ENCODE measurements at regions not wholly inside any gene's neighbourhood (a gene's known extent, or its start where the extent isn't known, plus 50 kb on each side); places are given as distances from the start of the nearest gene placed in this dataset.

DNA sequence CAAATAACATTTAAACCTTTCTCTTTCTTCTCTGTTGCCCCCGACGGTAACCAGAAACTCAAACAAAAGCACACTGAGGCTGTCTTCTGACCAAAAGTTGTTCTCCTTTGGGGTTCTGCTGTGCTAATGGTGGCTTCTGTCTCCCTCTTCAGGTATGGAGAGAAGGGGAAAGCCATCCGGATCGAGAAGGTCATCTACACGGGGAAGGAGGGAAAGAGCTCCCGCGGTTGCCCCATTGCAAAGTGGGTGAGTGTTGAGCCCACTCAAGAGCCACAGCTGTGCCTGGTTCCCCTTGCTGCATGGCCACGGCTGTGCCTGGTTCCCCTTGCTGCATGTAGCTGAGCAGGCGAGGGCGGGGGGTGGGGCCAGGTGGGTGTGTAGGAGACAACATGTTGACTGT lies 67.4 kb downstream of the BOLA3 start:
- peaks cover 58% of the 10 kb centered on the region for H4K20me1 ChIP-seq (ENCODE audit: insufficient read depth, low read length)
- H3K79me2 ChIP-seq (ENCODE audit: low read length): peaks cover 89% of the 10 kb centered on the region
- peak overlapping the region; percentile 52 for H3K4me3 ChIP-seq (ENCODE audit: low read length)
- H3K9ac ChIP-seq (ENCODE audit: low read length): peak overlapping the region; percentile 27; the same call in 1 of the 2 replicates
- peaks cover 31% of the 10 kb centered on the region for H3K4me1 ChIP-seq (ENCODE audit: low read length)
- no peaks in the 10 kb centered on the region for H3K27me3 ChIP-seq (ENCODE audit: low read depth, low read length)
- H3K27ac ChIP-seq (ENCODE audit: low read length): peak overlapping the region; percentile 75
- TF ChIP-seq, protein P1, sequence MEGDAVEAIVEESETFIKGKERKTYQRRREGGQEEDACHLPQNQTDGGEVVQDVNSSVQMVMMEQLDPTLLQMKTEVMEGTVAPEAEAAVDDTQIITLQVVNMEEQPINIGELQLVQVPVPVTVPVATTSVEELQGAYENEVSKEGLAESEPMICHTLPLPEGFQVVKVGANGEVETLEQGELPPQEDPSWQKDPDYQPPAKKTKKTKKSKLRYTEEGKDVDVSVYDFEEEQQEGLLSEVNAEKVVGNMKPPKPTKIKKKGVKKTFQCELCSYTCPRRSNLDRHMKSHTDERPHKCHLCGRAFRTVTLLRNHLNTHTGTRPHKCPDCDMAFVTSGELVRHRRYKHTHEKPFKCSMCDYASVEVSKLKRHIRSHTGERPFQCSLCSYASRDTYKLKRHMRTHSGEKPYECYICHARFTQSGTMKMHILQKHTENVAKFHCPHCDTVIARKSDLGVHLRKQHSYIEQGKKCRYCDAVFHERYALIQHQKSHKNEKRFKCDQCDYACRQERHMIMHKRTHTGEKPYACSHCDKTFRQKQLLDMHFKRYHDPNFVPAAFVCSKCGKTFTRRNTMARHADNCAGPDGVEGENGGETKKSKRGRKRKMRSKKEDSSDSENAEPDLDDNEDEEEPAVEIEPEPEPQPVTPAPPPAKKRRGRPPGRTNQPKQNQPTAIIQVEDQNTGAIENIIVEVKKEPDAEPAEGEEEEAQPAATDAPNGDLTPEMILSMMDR (IDR thresholded peaks at IDR 0.05; ENCODE audit: low read depth, low read length): peak; percentile 56
- TF ChIP-seq EZH2phosphoT487 (IDR thresholded peaks at IDR 0.05; ENCODE audit: low read depth): no peak
- peaks cover 52% of the 10 kb centered on the region for H3K36me3 ChIP-seq (replicated peaks; ENCODE audit: low read depth, low read length)
- peak overlapping the region; percentile 67 for H3K4me2 ChIP-seq (ENCODE audit: low read length)
- H2AFZ ChIP-seq (ENCODE audit: low read depth, low read length): no peak overlapping the region
- no peaks in the 10 kb centered on the region for H3K9me3 ChIP-seq (ENCODE audit: insufficient read depth, low read length)

DNA sequence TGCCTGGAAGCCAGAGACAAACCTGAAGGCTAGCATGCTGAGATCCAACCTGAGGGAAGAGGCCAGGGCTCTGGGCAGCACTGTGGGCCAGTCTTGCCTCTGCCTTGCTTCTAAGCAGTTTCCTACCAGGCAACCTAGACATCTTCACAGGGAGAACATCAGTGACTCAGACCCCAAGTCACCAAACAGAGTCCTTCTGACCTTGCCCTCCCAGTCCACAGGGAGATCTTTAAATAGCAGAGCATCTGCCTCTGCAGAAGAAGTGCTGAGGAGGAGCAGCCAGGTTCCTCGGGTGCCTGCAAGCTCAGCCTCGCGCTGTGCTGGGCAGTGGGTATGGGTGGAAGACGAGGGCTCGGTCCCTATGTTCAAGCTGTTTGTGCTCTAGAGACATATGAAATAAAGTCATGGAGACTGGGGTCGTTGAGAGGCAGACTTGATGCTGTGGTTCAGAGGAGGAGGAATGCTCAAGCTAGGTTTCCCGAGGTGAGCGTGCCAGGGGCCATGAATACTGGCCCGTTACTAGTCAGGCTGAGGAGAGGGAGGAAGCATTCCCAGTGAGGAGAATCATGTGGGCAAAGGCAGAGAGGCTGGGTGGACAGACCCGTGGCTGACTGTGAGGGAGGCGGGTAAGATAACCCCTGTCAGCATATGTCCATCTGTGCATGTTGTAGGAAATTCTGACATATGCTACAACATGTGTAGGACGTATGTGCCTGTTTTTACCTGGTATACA lies 66.5 kb downstream of the BOLA3 start:
- no peak overlapping the region for H3K4me2 ChIP-seq (ENCODE audit: low read length)
- H3K79me2 ChIP-seq (ENCODE audit: low read length): peaks cover 89% of the 10 kb centered on the region
- H3K4me3 ChIP-seq (ENCODE audit: low read length): no peak overlapping the region
- H3K27ac ChIP-seq (ENCODE audit: low read length): peak overlapping the region; percentile 75; the same call in 1 of the 2 replicates
- H3K36me3 ChIP-seq (replicated peaks; ENCODE audit: low read depth, low read length): peaks cover 47% of the 10 kb centered on the region
- H3K9me3 ChIP-seq (ENCODE audit: insufficient read depth, low read length): no peaks in the 10 kb centered on the region
- H3K9ac ChIP-seq (ENCODE audit: low read length): no peak overlapping the region
- peaks cover 57% of the 10 kb centered on the region for H4K20me1 ChIP-seq (ENCODE audit: insufficient read depth, low read length)
- TF ChIP-seq, protein P1 (IDR thresholded peaks at IDR 0.05; ENCODE audit: low read depth, low read length): no peak
- no peak for TF ChIP-seq EZH2phosphoT487 (IDR thresholded peaks at IDR 0.05; ENCODE audit: low read depth)
- H2AFZ ChIP-seq (ENCODE audit: low read depth, low read length): no peak overlapping the region
- H3K4me1 ChIP-seq (ENCODE audit: low read length): peaks cover 31% of the 10 kb centered on the region
- no peaks in the 10 kb centered on the region for H3K27me3 ChIP-seq (ENCODE audit: low read depth, low read length)

DNA sequence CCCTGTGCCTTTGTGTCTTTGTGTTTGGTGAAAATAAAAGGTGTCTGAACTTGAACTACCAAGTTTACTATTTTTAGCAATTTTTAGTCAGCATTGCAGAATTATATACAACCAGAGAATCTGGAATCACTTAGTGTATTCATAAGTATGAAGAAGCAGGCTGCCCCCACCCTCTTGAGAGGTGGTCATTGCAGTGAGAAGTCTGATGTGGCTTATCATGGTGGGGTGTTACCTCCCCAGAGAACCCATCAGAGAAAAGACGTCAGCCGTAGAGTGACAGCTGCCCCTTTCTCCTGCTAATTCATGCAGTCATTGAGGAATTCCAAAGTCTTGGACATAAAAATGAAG lies 66.0 kb downstream of the BOLA3 start:
- Histone ChIP-seq H3K4me2 (ENCODE audit: low read length) (no peak overlapping the region), H3K27me3 (ENCODE audit: low read depth, low read length) (no peaks in the 10 kb centered on the region), H3K36me3 (replicated peaks; ENCODE audit: low read depth, low read length) (peaks cover 44% of the 10 kb centered on the region), H3K4me1 (ENCODE audit: low read length) (peaks cover 31% of the 10 kb centered on the region), H3K79me2 (ENCODE audit: low read length) (peaks cover 88% of the 10 kb centered on the region), H3K9ac (ENCODE audit: low read length) (no peak overlapping the region), H3K9me3 (ENCODE audit: insufficient read depth, low read length) (no peaks in the 10 kb centered on the region), H3K4me3 (ENCODE audit: low read length) (no peak overlapping the region), H2AFZ (ENCODE audit: low read depth, low read length) (no peak overlapping the region), H4K20me1 (ENCODE audit: insufficient read depth, low read length) (peaks cover 53% of the 10 kb centered on the region), H3K27ac (ENCODE audit: low read length) (no peak overlapping the region)
- TF ChIP-seq, protein P1 (IDR thresholded peaks at IDR 0.05; ENCODE audit: low read depth, low read length): no peak
- no peak for TF ChIP-seq EZH2phosphoT487 (IDR thresholded peaks at IDR 0.05; ENCODE audit: low read depth)

DNA sequence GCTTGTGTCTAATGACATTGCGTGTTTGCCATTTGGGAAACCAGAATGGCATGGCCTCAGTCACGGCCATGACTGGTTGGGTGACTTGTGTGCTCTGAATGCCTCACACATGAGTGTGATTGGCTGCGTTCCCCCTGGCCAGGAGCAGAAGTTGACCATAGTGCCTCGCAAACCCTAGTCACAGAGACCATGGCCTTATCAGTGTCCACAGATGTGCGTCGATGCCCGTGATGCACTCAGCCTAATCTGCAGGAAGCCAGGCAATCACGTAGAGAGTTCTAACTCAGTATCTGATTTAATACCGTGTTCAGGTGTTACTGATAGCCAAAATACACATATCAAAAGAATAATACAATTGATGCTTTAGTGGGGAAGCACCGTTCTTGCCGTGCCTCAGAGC lies 64.0 kb downstream of the BOLA3 start:
- no peak overlapping the region for H2AFZ ChIP-seq (ENCODE audit: low read depth, low read length)
- peaks cover 83% of the 10 kb centered on the region for H3K79me2 ChIP-seq (ENCODE audit: low read length)
- peaks cover 41% of the 10 kb centered on the region for H4K20me1 ChIP-seq (ENCODE audit: insufficient read depth, low read length)
- peaks cover 56% of the 10 kb centered on the region for H3K36me3 ChIP-seq (replicated peaks; ENCODE audit: low read depth, low read length)
- H3K4me2 ChIP-seq (ENCODE audit: low read length): no peak overlapping the region
- H3K4me1 ChIP-seq (ENCODE audit: low read length): peaks cover 22% of the 10 kb centered on the region
- no peak overlapping the region for H3K4me3 ChIP-seq (ENCODE audit: low read length)
- H3K9me3 ChIP-seq (ENCODE audit: insufficient read depth, low read length): no peaks in the 10 kb centered on the region
- H3K9ac ChIP-seq (ENCODE audit: low read length): no peak overlapping the region
- H3K27ac ChIP-seq (ENCODE audit: low read length): no peak overlapping the region
- TF ChIP-seq, protein P1 (IDR thresholded peaks at IDR 0.05; ENCODE audit: low read depth, low read length): no peak
- TF ChIP-seq EZH2phosphoT487 (IDR thresholded peaks at IDR 0.05; ENCODE audit: low read depth): no peak
- H3K27me3 ChIP-seq (ENCODE audit: low read depth, low read length): no peaks in the 10 kb centered on the region
